Rectal smooth muscle tissue (tissue), 1 donor: ENCODE measurements at regions not wholly inside any gene's neighbourhood (a gene's known extent, or its start where the extent isn't known, plus 50 kb on each side); places are given as distances from the start of the nearest gene placed in this dataset.

ENCODE experiments used
- H3K27ac ChIP-seq: one replicate; pipeline ENCODE4 v1.7.0; 2013; ENCODE audit warnings: low read depth, low read length, inconsistent platforms
- H3K27me3 ChIP-seq: one replicate; pipeline ENCODE4 v1.7.0; 2013; ENCODE audit warnings: low read length; ENCODE audit not compliant: control insufficient read depth, insufficient read depth
- H3K36me3 ChIP-seq: one replicate; pipeline ENCODE4 v1.7.0; 2013; ENCODE audit warnings: low read length; ENCODE audit not compliant: control insufficient read depth, insufficient read depth
- H3K4me1 ChIP-seq: one replicate; pipeline ENCODE4 v1.7.0; 2013; ENCODE audit warnings: low read length; ENCODE audit not compliant: control insufficient read depth, insufficient read depth
- H3K4me3 ChIP-seq: one replicate; pipeline ENCODE4 v1.7.0; 2013; ENCODE audit warnings: low read length
- H3K9ac ChIP-seq: one replicate; pipeline ENCODE4 v1.7.0; 2013; ENCODE audit warnings: low read length

GRCh38 chr13:88188986-88189385 lies 517.8 kb downstream of the SLITRK5 start:
- H3K36me3 ChIP-seq, result no peaks in the 10 kb centered on the region
- H3K9ac ChIP-seq, result no peak overlapping the region
- no peak overlapping the region for H3K27ac ChIP-seq
- H3K4me1 ChIP-seq, result no peaks in the 10 kb centered on the region
- no peaks in the 10 kb centered on the region for H3K27me3 ChIP-seq
- no peak overlapping the region for H3K4me3 ChIP-seq

DNA sequence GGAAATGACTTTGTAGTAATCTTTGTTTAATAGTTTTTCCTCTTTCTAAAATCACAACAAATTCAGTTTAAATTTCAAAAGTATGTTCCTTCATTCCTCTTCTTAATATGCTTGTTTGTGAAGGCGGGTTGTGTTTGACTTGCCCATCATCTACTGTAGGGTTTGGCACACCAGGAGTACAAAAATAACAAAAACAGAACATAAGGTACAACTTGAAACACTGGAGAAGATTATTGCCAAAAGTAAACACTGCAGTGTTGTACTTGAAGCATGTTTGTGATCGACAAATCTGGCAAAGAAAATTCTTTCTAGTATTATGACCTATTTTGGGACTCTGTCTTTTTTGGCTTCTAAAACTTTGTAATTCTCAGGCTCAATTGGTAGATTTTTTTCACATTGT lies 518.6 kb downstream of the SLITRK5 start:
- no peaks in the 10 kb centered on the region for H3K36me3 ChIP-seq
- no peak overlapping the region for H3K27ac ChIP-seq
- H3K4me3 ChIP-seq, result no peak overlapping the region

DNA sequence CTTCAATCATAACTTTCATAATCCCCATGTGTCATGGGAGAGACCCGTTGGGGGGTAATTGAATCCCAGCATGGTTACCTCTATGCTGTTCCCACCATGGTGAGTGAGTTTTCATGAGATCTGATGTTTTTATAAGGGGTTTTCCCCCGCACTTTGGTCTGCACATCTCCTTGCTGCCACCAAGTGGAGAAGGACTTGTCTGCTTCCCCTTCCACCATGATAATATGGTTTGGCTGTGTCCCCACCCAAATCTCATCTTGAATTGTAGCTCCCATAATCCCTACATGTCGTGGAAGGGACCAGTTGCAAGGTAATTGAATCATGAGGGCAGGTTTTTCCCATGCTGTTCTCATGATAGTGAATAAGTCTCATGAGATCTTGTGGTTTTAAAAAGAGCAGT lies 524.9 kb downstream of the SLITRK5 start:
- Histone ChIP-seq H3K4me1 (no peaks in the 10 kb centered on the region), H3K27me3 (no peaks in the 10 kb centered on the region), H3K9ac (no peak overlapping the region), H3K36me3 (no peaks in the 10 kb centered on the region), H3K4me3 (no peak overlapping the region), H3K27ac (no peak overlapping the region)

More for the DNA sequence above, 518.6 kb downstream of the SLITRK5 start:
- Histone ChIP-seq H3K4me1 (no peaks in the 10 kb centered on the region), H3K27me3 (no peaks in the 10 kb centered on the region), H3K9ac (no peak overlapping the region)

DNA sequence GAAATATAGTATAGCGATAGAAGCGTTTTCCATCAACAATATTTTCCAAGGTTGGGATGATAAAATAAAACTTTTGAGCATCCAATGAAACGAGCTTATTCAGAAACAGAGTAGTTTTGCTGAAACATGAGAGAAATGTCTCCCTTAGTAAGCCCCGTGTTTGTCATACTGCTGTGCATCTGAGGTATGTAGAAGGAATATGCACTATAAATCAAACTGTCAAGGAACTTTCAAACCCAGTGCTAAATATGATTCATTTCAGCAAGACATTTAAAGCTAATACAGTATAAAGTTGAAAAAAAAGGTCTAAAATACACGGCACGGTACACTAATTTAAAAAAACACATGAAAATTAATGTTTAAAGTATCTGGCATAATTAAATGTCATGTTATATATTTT lies 546.2 kb downstream of the SLITRK5 start:
- Histone ChIP-seq H3K27ac (no peak overlapping the region), H3K4me1 (no peaks in the 10 kb centered on the region), H3K9ac (no peak overlapping the region), H3K4me3 (no peak overlapping the region), H3K27me3 (no peaks in the 10 kb centered on the region), H3K36me3 (no peaks in the 10 kb centered on the region)

- Histone ChIP-seq H3K9ac (no peak overlapping the region), H3K27ac (no peak overlapping the region), H3K4me1 (no peaks in the 10 kb centered on the region), H3K4me3 (no peak overlapping the region), H3K27me3 (no peaks in the 10 kb centered on the region), H3K36me3 (no peaks in the 10 kb centered on the region)
Measured at GRCh38 chr13:88217883-88218282, 546.7 kb downstream of the SLITRK5 start.

GRCh38 chr13:88223958-88224357 lies 552.8 kb downstream of the SLITRK5 start:
- no peaks in the 10 kb centered on the region for H3K4me1 ChIP-seq
- no peaks in the 10 kb centered on the region for H3K27me3 ChIP-seq
- no peak overlapping the region for H3K27ac ChIP-seq
- H3K9ac ChIP-seq, result no peak overlapping the region
- no peak overlapping the region for H3K4me3 ChIP-seq
- H3K36me3 ChIP-seq, result no peaks in the 10 kb centered on the region

DNA sequence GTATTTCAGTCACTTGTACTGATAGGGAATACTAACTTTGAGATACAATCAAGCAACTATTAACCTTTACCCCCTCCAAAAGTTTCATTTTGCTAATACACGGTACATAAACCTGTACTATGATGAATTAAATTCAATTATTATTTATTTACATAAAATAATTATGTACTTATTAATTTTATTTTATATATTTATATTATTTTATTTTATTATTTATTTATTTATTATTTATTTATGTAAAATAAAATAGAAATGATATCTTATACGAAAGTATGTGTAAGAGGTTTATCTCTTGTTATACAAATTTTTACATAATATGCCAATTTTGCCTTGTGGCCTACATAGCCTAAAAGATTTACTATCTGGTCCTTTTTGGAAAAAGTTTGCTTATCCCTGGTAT lies 564.3 kb downstream of the SLITRK5 start:
- no peaks in the 10 kb centered on the region for H3K4me1 ChIP-seq
- no peak overlapping the region for H3K9ac ChIP-seq
- no peak overlapping the region for H3K27ac ChIP-seq
- H3K27me3 ChIP-seq, result no peaks in the 10 kb centered on the region
- H3K4me3 ChIP-seq, result no peak overlapping the region
- no peaks in the 10 kb centered on the region for H3K36me3 ChIP-seq

GRCh38 chr13:88246239-88246638 lies 575.1 kb downstream of the SLITRK5 start:
- H3K4me1 ChIP-seq, result no peaks in the 10 kb centered on the region
- no peak overlapping the region for H3K4me3 ChIP-seq
- no peaks in the 10 kb centered on the region for H3K36me3 ChIP-seq
- no peaks in the 10 kb centered on the region for H3K27me3 ChIP-seq
- no peak overlapping the region for H3K9ac ChIP-seq
- no peak overlapping the region for H3K27ac ChIP-seq

DNA sequence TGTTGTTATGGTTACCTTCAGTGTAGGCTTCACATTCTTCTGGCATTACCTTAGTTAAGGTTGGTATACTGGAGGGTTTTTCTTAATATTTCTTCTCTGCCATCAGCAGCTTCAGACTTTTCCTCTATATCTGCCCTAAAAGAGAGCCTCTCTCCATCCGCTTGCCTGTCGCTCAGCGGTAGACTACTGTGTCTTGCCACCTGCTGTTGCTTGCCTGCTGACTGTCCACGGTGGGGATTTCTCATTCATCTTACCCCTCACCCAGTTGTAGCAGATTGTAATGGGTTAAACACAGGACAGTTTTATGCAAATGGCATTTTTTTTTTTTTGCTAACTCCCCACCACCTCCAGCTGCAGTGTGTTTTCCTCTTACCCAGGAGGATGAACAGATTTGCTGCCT lies 577.2 kb downstream of the SLITRK5 start:
- H3K27me3 ChIP-seq, result no peaks in the 10 kb centered on the region
- no peak overlapping the region for H3K4me3 ChIP-seq
- no peaks in the 10 kb centered on the region for H3K4me1 ChIP-seq
- no peaks in the 10 kb centered on the region for H3K36me3 ChIP-seq
- H3K27ac ChIP-seq, result no peak overlapping the region
- no peak overlapping the region for H3K9ac ChIP-seq

DNA sequence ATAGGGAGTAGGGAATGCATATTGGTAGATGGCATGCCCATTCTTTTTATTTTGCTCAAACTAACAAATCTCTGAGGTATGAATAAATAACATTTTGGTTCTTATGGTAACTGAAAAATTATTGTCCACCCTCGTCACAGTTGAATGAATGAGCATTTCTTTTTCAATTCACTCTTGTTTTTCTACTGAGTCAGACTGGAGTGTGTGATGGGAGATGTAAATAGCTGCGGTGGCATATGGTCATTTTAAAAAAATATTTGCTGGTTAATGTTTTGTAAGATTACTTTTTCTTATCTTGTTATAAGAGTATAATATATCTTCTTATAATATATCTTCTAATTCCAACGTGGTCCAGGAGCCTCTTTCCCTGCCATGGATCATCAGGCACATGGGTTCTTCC lies 586.5 kb downstream of the SLITRK5 start:
- Histone ChIP-seq H3K9ac (no peak overlapping the region), H3K27me3 (no peaks in the 10 kb centered on the region), H3K4me3 (no peak overlapping the region), H3K4me1 (no peaks in the 10 kb centered on the region), H3K27ac (no peak overlapping the region), H3K36me3 (no peaks in the 10 kb centered on the region)

DNA sequence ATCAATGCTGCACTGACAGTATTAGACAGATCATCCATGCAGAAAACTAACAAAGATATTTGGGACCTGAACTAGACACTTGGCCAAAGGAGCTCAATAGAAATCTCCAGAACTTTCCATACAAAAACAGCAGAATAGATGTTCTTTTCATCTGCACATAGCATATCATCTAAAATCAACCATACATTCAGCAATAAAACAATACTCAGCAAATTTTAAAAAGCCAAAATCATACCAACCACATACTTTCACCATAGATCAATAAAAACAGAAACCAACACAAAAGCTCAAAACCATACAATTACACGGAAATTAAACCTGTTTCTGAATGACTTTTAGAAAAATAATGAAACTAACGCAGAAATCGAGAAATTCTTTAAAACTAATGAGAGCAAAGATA lies 592.6 kb downstream of the SLITRK5 start:
- Histone ChIP-seq H3K36me3 (no peaks in the 10 kb centered on the region), H3K4me1 (no peaks in the 10 kb centered on the region), H3K9ac (no peak overlapping the region), H3K4me3 (no peak overlapping the region), H3K27ac (no peak overlapping the region), H3K27me3 (no peaks in the 10 kb centered on the region)

DNA sequence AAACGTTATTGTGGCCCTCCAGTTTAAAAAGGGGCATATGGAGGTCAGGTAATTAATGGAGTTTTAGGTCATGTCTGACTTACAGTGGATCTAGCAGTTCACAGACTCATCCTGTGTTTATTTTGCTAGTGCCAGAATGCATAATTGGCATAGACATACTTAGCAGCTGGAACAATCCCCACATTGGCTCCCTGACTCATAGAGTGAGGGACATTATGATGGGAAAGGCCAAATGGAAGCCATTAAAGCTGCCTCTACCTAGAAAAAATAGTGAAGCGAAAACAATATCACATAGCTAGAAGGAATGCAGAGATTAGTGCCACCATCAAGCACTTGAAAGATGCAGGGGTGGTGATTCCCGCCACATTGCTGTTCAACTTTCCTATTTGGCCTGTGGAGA lies 610.7 kb downstream of the SLITRK5 start:
- no peak overlapping the region for H3K9ac ChIP-seq
- H3K27ac ChIP-seq, result no peak overlapping the region
- H3K27me3 ChIP-seq, result no peaks in the 10 kb centered on the region
- H3K4me1 ChIP-seq, result no peaks in the 10 kb centered on the region
- H3K4me3 ChIP-seq, result no peak overlapping the region
- no peaks in the 10 kb centered on the region for H3K36me3 ChIP-seq

GRCh38 chr13:88285329-88285728 lies 614.2 kb downstream of the SLITRK5 start:
- Histone ChIP-seq H3K9ac (no peak overlapping the region), H3K27me3 (no peaks in the 10 kb centered on the region), H3K4me3 (no peak overlapping the region), H3K4me1 (no peaks in the 10 kb centered on the region), H3K36me3 (no peaks in the 10 kb centered on the region), H3K27ac (no peak overlapping the region)

- Histone ChIP-seq H3K9ac (no peak overlapping the region), H3K4me1 (no peaks in the 10 kb centered on the region), H3K36me3 (no peaks in the 10 kb centered on the region), H3K27ac (no peak overlapping the region), H3K4me3 (no peak overlapping the region), H3K27me3 (no peaks in the 10 kb centered on the region)
Measured at GRCh38 chr13:88288326-88288725, 617.2 kb downstream of the SLITRK5 start.
